Liver (tissue), 8 donors: ENCODE measurements at regions not wholly inside any gene's neighbourhood (a gene's known extent, or its start where the extent isn't known, plus 50 kb on each side); places are given as distances from the start of the nearest gene placed in this dataset.

Experiments used
- DNase-seq: peaks from one replicate; pipeline ENCODE4 v3.0.0-alpha.2; 2017; ENCODE audit warnings: low spot score
- H3K27ac ChIP-seq, 2 donors: one replicate each; pipeline ENCODE4 v1.7.0; 2013; ENCODE audit warnings: inconsistent platforms in 2 of 2, low read length in 2 of 2, control low read depth in 1 of 2, low read depth in 1 of 2, mild to moderate bottlenecking in 1 of 2
- H3K27me3 ChIP-seq, 4 donors: one replicate each; pipeline versions ENCODE4 v1.6.1 to v1.7.0; 2013; ENCODE audit warnings: low read length in 3 of 4, inconsistent platforms in 1 of 4, mild to moderate bottlenecking in 1 of 4, moderate library complexity in 1 of 4; ENCODE audit not compliant: control insufficient read depth in 4 of 4, insufficient read depth in 4 of 4
- H3K36me3 ChIP-seq, 4 donors: one replicate each; pipeline versions ENCODE4 v1.6.1 to v1.7.0; 2013; ENCODE audit warnings: low read length in 3 of 4, mild to moderate bottlenecking in 3 of 4, low read depth in 1 of 4, moderate library complexity in 1 of 4; ENCODE audit not compliant: control insufficient read depth in 4 of 4, insufficient read depth in 3 of 4
- H3K4me1 ChIP-seq, 4 donors: one replicate each; pipeline versions ENCODE4 v1.6.1 to v1.7.0; 2013; ENCODE audit warnings: low read length in 3 of 4, mild to moderate bottlenecking in 3 of 4, moderate library complexity in 1 of 4; ENCODE audit not compliant: control insufficient read depth in 4 of 4, insufficient read depth in 4 of 4
- H3K4me3 ChIP-seq, 3 donors: one replicate each; pipeline versions ENCODE4 v1.6.1 to v1.7.0; 2013; ENCODE audit warnings: low read length in 3 of 3, control low read depth in 1 of 3, low read depth in 1 of 3, mild to moderate bottlenecking in 1 of 3
- H3K9ac ChIP-seq, 2 donors: one replicate each; pipeline ENCODE4 v1.7.0; 2013; ENCODE audit warnings: low read length in 2 of 2, mild to moderate bottlenecking in 2 of 2, moderate library complexity in 2 of 2, control low read depth in 1 of 2, low read depth in 1 of 2
- H3K9me3 ChIP-seq, 4 donors: one replicate each; pipeline versions ENCODE4 v1.6.1 to v1.7.0; 2013; ENCODE audit warnings: low read length in 3 of 4; ENCODE audit not compliant: control insufficient read depth in 4 of 4
- EGR1 ChIP-seq, 2 donors: IDR thresholded peaks; 2 replicates each; pipeline ENCODE4 v1.6.1; 2016 to 2018; ENCODE audit warnings: antibody characterized with exemption in 2 of 2, low read depth in 2 of 2
- FOXA1 ChIP-seq: IDR thresholded peaks from 2 replicates; pipeline ENCODE4 v1.6.1; 2016; ENCODE audit warnings: antibody characterized with exemption
- FOXA2 ChIP-seq: IDR thresholded peaks from 2 replicates; pipeline ENCODE4 v1.6.1; 2016; ENCODE audit warnings: antibody characterized with exemption
- GABPA ChIP-seq, 2 donors: IDR thresholded peaks in 1 of 2; conservative IDR thresholded peaks in 1 of 2; 2 replicates each; pipeline ENCODE4 v1.6.1; 2016; ENCODE audit warnings: antibody characterized with exemption in 2 of 2, mild to moderate bottlenecking in 1 of 2, moderate library complexity in 1 of 2
- HNF4A ChIP-seq, 2 donors: conservative IDR thresholded peaks; 2 replicates each; pipeline ENCODE4 v1.6.1; 2016; ENCODE audit warnings: antibody characterized with exemption in 2 of 2, mild to moderate bottlenecking in 2 of 2
- HNF4G ChIP-seq: IDR thresholded peaks from 2 replicates; pipeline ENCODE4 v1.6.1; 2016; ENCODE audit warnings: antibody characterized with exemption
- JUND ChIP-seq, 2 donors: IDR thresholded peaks; 2 replicates each; pipeline ENCODE4 v1.6.1; 2016; ENCODE audit warnings: antibody characterized with exemption in 2 of 2
- NR2F2 ChIP-seq: IDR thresholded peaks from 2 replicates; pipeline ENCODE4 v1.6.1; 2016; ENCODE audit warnings: antibody characterized with exemption
- RAD21 ChIP-seq, 2 donors: IDR thresholded peaks; 2 replicates each; pipeline ENCODE4 v1.6.1; 2016; ENCODE audit warnings: antibody characterized with exemption in 2 of 2, mild to moderate bottlenecking in 2 of 2
- RXRA ChIP-seq, 2 donors: IDR thresholded peaks; 2 replicates each; pipeline ENCODE4 v1.6.1; 2017 to 2018; ENCODE audit warnings: antibody characterized with exemption in 2 of 2, mild to moderate bottlenecking in 1 of 2
- SP1 ChIP-seq: IDR thresholded peaks from 2 replicates; pipeline ENCODE4 v1.6.1; 2018; ENCODE audit warnings: antibody characterized with exemption, mild to moderate bottlenecking
- TAF1 ChIP-seq: conservative IDR thresholded peaks from 2 replicates; pipeline ENCODE4 v1.6.1; 2016; ENCODE audit warnings: antibody characterized with exemption, mild to moderate bottlenecking
- YY1 ChIP-seq: IDR thresholded peaks from 2 replicates; pipeline ENCODE4 v1.6.1; 2016; ENCODE audit warnings: antibody characterized with exemption, mild to moderate bottlenecking
- WGBS: extraction: QIAGEN DNeasy Blood & Tissue Kit; methylation state at CpG from one replicate; pipeline ENCODE4 v1.1.7; 2013; 5-methylcytosine and 5-hydroxymethylcytosine counted together
- TF ChIP-seq, protein P1 (sequence below): IDR thresholded peaks from 2 replicates; pipeline ENCODE4 v1.6.1; 2016; ENCODE audit warnings: antibody characterized with exemption
- TF ChIP-seq, protein P2 (sequence below): IDR thresholded peaks from 2 replicates; pipeline ENCODE4 v1.6.1; 2016; ENCODE audit warnings: antibody characterized with exemption
- TF ChIP-seq, protein P3 (sequence below): fragments of 150-350 bp; IDR thresholded peaks from 2 replicates; pipeline ENCODE4 v1.5.1; 2017; ENCODE audit warnings: improper control_type of control experiment, low read depth, low read length; ENCODE audit not compliant: missing input control
- TF ChIP-seq, protein P4 (sequence below): IDR thresholded peaks from 2 replicates; pipeline ENCODE4 v1.6.1; 2016; ENCODE audit warnings: antibody characterized with exemption
- TF ChIP-seq, protein P5 (sequence below): IDR thresholded peaks from 2 replicates; pipeline ENCODE4 v1.6.1; 2016; ENCODE audit warnings: antibody characterized with exemption, mild to moderate bottlenecking
- donor health status: healthy.
- donor health status: healthy.
- donor health status: healthy.
- donor health status: healthy.
- donor health status: healthy.

DNA sequence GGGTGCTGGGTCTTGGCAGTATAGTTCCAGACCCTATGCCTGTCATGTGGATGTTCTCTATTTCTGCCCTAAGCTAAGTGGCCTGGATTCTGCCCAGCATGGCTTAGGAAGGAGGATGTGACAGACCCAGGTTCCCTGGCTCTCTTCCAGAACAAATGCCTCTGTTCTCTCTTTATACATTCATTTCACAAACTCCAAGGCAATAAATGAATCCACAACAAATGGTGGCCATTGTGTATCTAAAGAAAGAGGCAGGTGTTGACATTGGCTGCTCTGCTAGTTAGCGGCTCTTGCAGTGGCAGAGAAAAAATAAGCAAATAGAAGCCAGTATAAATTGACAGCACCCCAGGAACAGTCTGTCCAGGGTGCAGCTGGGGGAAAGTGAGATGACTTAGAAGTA lies 298.6 kb downstream of the SUCLG1 start:
- WGBS, result 69% methylated on average over 1 of the region's 1 CpG
- DNase-seq, result no peak
- no peaks in the 10 kb centered on the region for H3K4me1 ChIP-seq
- H3K27me3 ChIP-seq, result no peaks in the 10 kb centered on the region
- H3K9me3 ChIP-seq, result no peaks in the 10 kb centered on the region
- TF ChIP-seq HNF4A (conservative IDR thresholded peaks at IDR 0.05), result no peak
- no peak overlapping the region for H3K27ac ChIP-seq
- no peak overlapping the region for H3K4me3 ChIP-seq
- no peaks in the 10 kb centered on the region for H3K36me3 ChIP-seq
- no peak overlapping the region for H3K9ac ChIP-seq

DNA sequence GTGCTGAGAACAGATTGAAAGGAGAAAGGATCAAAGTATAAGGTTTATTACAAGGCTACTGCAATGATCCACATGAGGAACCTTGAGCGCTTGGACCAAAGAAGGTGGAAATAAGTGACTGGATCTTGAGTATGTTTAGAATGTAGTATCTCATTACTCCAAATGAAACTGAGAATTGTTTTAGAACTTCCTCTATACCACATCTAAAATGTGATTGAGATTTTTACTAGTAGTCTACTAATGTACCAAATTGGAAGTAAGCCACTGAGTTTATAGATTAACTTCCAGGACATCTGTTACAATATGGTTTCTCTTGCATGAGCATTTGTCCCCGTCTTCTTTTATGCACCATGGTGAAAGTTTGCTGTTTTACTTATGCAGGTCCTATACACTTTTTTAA lies 300.5 kb downstream of the SUCLG1 start:
- Histone ChIP-seq H3K4me3 (no peak overlapping the region), H3K27me3 (no peaks in the 10 kb centered on the region), H3K36me3 (no peaks in the 10 kb centered on the region), H3K9ac (no peak overlapping the region), H3K9me3 (no peaks in the 10 kb centered on the region), H3K27ac (no peak overlapping the region), H3K4me1 (no peaks in the 10 kb centered on the region)
- DNase-seq, result no peak
- 92% methylated on average over 2 of the region's 2 CpGs for WGBS
- TF ChIP-seq GABPA (IDR thresholded peaks at IDR 0.05 in 1 of 2, conservative IDR thresholded peaks at IDR 0.05 in 1 of 2), result no peak
- no peak for TF ChIP-seq EGR1 (IDR thresholded peaks at IDR 0.05; ENCODE audit: low read depth in 2 of 2)
- no peak for TF ChIP-seq RAD21 (IDR thresholded peaks at IDR 0.05)
- TF ChIP-seq, protein P1, sequence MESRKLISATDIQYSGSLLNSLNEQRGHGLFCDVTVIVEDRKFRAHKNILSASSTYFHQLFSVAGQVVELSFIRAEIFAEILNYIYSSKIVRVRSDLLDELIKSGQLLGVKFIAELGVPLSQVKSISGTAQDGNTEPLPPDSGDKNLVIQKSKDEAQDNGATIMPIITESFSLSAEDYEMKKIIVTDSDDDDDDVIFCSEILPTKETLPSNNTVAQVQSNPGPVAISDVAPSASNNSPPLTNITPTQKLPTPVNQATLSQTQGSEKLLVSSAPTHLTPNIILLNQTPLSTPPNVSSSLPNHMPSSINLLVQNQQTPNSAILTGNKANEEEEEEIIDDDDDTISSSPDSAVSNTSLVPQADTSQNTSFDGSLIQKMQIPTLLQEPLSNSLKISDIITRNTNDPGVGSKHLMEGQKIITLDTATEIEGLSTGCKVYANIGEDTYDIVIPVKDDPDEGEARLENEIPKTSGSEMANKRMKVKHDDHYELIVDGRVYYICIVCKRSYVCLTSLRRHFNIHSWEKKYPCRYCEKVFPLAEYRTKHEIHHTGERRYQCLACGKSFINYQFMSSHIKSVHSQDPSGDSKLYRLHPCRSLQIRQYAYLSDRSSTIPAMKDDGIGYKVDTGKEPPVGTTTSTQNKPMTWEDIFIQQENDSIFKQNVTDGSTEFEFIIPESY, result no peak
- TF ChIP-seq RXRA (IDR thresholded peaks at IDR 0.05), result no peak
- TF ChIP-seq, protein P2, sequence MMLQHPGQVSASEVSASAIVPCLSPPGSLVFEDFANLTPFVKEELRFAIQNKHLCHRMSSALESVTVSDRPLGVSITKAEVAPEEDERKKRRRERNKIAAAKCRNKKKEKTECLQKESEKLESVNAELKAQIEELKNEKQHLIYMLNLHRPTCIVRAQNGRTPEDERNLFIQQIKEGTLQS, result no peak
- no peak for TF ChIP-seq HNF4A (conservative IDR thresholded peaks at IDR 0.05)
- TF ChIP-seq, protein P3, sequence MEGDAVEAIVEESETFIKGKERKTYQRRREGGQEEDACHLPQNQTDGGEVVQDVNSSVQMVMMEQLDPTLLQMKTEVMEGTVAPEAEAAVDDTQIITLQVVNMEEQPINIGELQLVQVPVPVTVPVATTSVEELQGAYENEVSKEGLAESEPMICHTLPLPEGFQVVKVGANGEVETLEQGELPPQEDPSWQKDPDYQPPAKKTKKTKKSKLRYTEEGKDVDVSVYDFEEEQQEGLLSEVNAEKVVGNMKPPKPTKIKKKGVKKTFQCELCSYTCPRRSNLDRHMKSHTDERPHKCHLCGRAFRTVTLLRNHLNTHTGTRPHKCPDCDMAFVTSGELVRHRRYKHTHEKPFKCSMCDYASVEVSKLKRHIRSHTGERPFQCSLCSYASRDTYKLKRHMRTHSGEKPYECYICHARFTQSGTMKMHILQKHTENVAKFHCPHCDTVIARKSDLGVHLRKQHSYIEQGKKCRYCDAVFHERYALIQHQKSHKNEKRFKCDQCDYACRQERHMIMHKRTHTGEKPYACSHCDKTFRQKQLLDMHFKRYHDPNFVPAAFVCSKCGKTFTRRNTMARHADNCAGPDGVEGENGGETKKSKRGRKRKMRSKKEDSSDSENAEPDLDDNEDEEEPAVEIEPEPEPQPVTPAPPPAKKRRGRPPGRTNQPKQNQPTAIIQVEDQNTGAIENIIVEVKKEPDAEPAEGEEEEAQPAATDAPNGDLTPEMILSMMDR, result no peak
- TF ChIP-seq JUND (IDR thresholded peaks at IDR 0.05), result no peak
- TF ChIP-seq FOXA1, result no peak
- TF ChIP-seq, protein P4, sequence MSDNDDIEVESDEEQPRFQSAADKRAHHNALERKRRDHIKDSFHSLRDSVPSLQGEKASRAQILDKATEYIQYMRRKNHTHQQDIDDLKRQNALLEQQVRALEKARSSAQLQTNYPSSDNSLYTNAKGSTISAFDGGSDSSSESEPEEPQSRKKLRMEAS, result no peak
- no peak for TF ChIP-seq SP1
- TF ChIP-seq TAF1, result no peak
- no peak for TF ChIP-seq NR2F2
- TF ChIP-seq, protein P5, sequence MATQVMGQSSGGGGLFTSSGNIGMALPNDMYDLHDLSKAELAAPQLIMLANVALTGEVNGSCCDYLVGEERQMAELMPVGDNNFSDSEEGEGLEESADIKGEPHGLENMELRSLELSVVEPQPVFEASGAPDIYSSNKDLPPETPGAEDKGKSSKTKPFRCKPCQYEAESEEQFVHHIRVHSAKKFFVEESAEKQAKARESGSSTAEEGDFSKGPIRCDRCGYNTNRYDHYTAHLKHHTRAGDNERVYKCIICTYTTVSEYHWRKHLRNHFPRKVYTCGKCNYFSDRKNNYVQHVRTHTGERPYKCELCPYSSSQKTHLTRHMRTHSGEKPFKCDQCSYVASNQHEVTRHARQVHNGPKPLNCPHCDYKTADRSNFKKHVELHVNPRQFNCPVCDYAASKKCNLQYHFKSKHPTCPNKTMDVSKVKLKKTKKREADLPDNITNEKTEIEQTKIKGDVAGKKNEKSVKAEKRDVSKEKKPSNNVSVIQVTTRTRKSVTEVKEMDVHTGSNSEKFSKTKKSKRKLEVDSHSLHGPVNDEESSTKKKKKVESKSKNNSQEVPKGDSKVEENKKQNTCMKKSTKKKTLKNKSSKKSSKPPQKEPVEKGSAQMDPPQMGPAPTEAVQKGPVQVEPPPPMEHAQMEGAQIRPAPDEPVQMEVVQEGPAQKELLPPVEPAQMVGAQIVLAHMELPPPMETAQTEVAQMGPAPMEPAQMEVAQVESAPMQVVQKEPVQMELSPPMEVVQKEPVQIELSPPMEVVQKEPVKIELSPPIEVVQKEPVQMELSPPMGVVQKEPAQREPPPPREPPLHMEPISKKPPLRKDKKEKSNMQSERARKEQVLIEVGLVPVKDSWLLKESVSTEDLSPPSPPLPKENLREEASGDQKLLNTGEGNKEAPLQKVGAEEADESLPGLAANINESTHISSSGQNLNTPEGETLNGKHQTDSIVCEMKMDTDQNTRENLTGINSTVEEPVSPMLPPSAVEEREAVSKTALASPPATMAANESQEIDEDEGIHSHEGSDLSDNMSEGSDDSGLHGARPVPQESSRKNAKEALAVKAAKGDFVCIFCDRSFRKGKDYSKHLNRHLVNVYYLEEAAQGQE, result no peak
- no peak for TF ChIP-seq FOXA2
- no peak for TF ChIP-seq YY1
- TF ChIP-seq HNF4G, result no peak
